HepG2 (cell line): ENCODE measurements at regions not wholly inside any gene's neighbourhood (a gene's known extent, or its start where the extent isn't known, plus 50 kb on each side); places are given as distances from the start of the nearest gene placed in this dataset.

Experiments
- ATF1 ChIP-seq: IDR thresholded peaks from 2 replicates; pipeline ENCODE4 v1.6.1; 2016; ENCODE audit warnings: mild to moderate bottlenecking, control low read depth
- CHD2 ChIP-seq: IDR thresholded peaks from 2 replicates; pipeline ENCODE4 v1.6.1; 2011; ENCODE audit warnings: low read depth, low read length, improper control_type of control experiment
- ERF ChIP-seq: IDR thresholded peaks from 2 replicates; pipeline ENCODE4 v1.6.1; 2018; ENCODE audit warnings: missing biosample characterization, missing genetic modification reagents
- GATAD1 ChIP-seq: IDR thresholded peaks from 2 replicates; pipeline ENCODE4 v1.6.1; 2016; ENCODE audit warnings: missing genetic modification reagents, missing compliant biosample characterization
- HMG20B ChIP-seq: conservative IDR thresholded peaks from 2 replicates; pipeline ENCODE4 v1.6.1; 2016; ENCODE audit warnings: missing genetic modification reagents, missing compliant biosample characterization
- MAFK ChIP-seq, 2 experiments: IDR thresholded peaks in 1 of 2; conservative IDR thresholded peaks in 1 of 2; 2 replicates each; pipeline ENCODE4 v1.6.1; 2011; ENCODE audit warnings: improper control_type of control experiment in 2 of 2, low read length in 2 of 2
- NFYC ChIP-seq: IDR thresholded peaks from 2 replicates; pipeline ENCODE4 v1.6.1; 2016; ENCODE audit warnings: missing genetic modification reagents, missing compliant biosample characterization
- PHF20 ChIP-seq: sonication (generic); formaldehyde crosslinking; IDR thresholded peaks from 2 replicates; pipeline ENCODE4 v1.5.0; 2020; ENCODE audit warnings: mild to moderate bottlenecking, missing genetic modification reagents
- REL ChIP-seq: sonication (generic); formaldehyde crosslinking; conservative IDR thresholded peaks from 2 replicates; pipeline ENCODE4 v1.8.0; 2022; ENCODE audit warnings: mild to moderate bottlenecking, missing genetic modification reagents, moderate library complexity
- ZNF232 ChIP-seq: sonication (generic); formaldehyde crosslinking; IDR thresholded peaks from 2 replicates; pipeline ENCODE4 v1.4.0; 2020; ENCODE audit warnings: missing genetic modification reagents, borderline replicate concordance
- ZNF253 ChIP-seq: sonication (generic); formaldehyde crosslinking; IDR thresholded peaks from 2 replicates; pipeline ENCODE4 v1.8.0; 2022; ENCODE audit warnings: mild to moderate bottlenecking, missing genetic modification reagents, borderline replicate concordance
- TF ChIP-seq, protein P1 (sequence below): sonication (generic); formaldehyde crosslinking; IDR thresholded peaks from 2 replicates; pipeline ENCODE4 v1.5.0; 2020; ENCODE audit warnings: mild to moderate bottlenecking, missing genetic modification reagents, moderate library complexity
- TF ChIP-seq, protein P2 (sequence below): IDR thresholded peaks from 2 replicates; pipeline ENCODE4 v1.6.1; 2012; ENCODE audit warnings: inconsistent platforms

DNA sequence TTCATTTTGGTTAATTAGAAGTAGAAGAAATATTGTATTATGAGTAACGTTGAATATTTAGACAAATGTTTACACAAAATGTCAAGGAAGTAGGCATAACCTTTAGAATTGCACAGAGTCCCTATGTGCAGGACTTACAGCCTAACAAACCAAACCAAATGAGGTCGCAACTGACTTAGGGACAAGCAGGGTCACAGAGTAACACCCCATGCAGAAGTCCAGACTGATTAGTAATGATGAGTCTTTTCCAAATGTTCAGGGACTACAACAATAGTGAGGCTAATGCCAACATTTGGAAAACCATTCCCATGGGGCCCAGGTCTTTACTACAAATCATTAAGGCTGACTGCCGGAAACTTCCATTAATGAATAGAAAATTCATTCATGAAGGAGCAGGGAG is 452.5 kb upstream of the CHAC2 start:
- TF ChIP-seq MAFK (conservative IDR thresholded peaks at IDR 0.05 in 1 of 2, IDR thresholded peaks at IDR 0.05 in 1 of 2; ENCODE audit: low read length in 2 of 2) (no peak), PHF20 (no peak), CHD2 (no peak), REL (CRISPR knock-in tag) (no peak), NFYC (CRISPR knock-in tag) (no peak), ATF1 (CRISPR knock-in tag) (no peak), ERF (CRISPR knock-in tag) (no peak), HMG20B (CRISPR knock-in tag) (no peak), GATAD1 (CRISPR knock-in tag) (no peak), ZNF232 (CRISPR knock-in tag) (no peak), ZNF253 (CRISPR knock-in tag) (no peak)
- TF ChIP-seq, protein P1, sequence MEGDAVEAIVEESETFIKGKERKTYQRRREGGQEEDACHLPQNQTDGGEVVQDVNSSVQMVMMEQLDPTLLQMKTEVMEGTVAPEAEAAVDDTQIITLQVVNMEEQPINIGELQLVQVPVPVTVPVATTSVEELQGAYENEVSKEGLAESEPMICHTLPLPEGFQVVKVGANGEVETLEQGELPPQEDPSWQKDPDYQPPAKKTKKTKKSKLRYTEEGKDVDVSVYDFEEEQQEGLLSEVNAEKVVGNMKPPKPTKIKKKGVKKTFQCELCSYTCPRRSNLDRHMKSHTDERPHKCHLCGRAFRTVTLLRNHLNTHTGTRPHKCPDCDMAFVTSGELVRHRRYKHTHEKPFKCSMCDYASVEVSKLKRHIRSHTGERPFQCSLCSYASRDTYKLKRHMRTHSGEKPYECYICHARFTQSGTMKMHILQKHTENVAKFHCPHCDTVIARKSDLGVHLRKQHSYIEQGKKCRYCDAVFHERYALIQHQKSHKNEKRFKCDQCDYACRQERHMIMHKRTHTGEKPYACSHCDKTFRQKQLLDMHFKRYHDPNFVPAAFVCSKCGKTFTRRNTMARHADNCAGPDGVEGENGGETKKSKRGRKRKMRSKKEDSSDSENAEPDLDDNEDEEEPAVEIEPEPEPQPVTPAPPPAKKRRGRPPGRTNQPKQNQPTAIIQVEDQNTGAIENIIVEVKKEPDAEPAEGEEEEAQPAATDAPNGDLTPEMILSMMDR: no peak
- TF ChIP-seq, protein P2, sequence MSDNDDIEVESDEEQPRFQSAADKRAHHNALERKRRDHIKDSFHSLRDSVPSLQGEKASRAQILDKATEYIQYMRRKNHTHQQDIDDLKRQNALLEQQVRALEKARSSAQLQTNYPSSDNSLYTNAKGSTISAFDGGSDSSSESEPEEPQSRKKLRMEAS: no peak
